Colonic mucosa (tissue), 4 donors: ENCODE measurements at regions not wholly inside any gene's neighbourhood (a gene's known extent, or its start where the extent isn't known, plus 50 kb on each side); places are given as distances from the start of the nearest gene placed in this dataset.

Experiments
- DNase-seq: peaks from one replicate; pipeline ENCODE4 v3.0.0-alpha.2; 2020
- H3K27ac ChIP-seq: fragments of 200-600 bp; one replicate; pipeline ENCODE4 v1.8.0; 2021
- H3K27me3 ChIP-seq: fragments of 200-600 bp; one replicate; pipeline ENCODE4 v1.8.0; 2021
- H3K36me3 ChIP-seq: fragments of 200-600 bp; one replicate; pipeline ENCODE4 v1.8.0; 2021
- H3K4me1 ChIP-seq: fragments of 200-600 bp; one replicate; pipeline ENCODE4 v1.8.0; 2021; ENCODE audit warnings: mild to moderate bottlenecking
- H3K4me3 ChIP-seq: fragments of 200-600 bp; one replicate; pipeline ENCODE4 v1.8.0; 2021
- H3K9ac ChIP-seq, 2 donors: one replicate each; pipeline ENCODE4 v1.7.0; 2013; ENCODE audit warnings: control low read depth in 2 of 2, low read depth in 2 of 2, low read length in 2 of 2
- H3K9me3 ChIP-seq: fragments of 200-600 bp; one replicate; pipeline ENCODE4 v1.8.0; 2021
- intact Hi-C: fragments of 100-400 bp; cut with DNase I; formaldehyde crosslinking; loops from one replicate; pipeline ENCODE4 v1.14.1; 2022
- TF ChIP-seq, protein P1 (sequence below): fragments of 200-600 bp; IDR thresholded peaks from one replicate; pipeline ENCODE4 v1.8.0; 2022; ENCODE audit warnings: antibody characterized with exemption, mild to moderate bottlenecking
- donor health status: healthy.
- donor health status: DM: no; HTN: no; CAD: no.
- donor health status: DM: no; HTN: no; CAD: no.

DNA sequence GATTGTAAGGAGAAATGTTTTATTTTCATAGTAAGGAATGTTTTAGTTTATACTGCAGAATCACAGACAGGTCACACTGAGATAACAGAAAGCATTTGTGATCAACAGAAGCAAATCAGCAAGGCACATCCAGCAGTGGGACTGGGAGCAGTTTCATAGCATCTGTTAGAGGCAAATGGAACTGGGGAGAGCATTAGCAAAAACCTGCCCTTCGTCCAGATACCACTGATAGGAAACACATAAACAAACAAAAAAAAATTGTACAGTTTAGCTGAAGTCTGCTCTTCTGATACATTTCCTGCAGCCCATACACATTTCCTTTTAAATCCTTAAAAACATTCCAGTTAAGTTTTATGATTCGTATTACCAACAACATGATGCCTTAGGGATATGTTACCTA lies 374.3 kb downstream of the PCDH7 start:
- DNase-seq, result no peak
- H3K27me3 ChIP-seq, result no peaks in the 10 kb centered on the region
- H3K9me3 ChIP-seq, result no peaks in the 10 kb centered on the region
- no peak overlapping the region for H3K4me3 ChIP-seq
- H3K36me3 ChIP-seq, result no peaks in the 10 kb centered on the region
- H3K9ac ChIP-seq, result no peak overlapping the region
- TF ChIP-seq, protein P1, sequence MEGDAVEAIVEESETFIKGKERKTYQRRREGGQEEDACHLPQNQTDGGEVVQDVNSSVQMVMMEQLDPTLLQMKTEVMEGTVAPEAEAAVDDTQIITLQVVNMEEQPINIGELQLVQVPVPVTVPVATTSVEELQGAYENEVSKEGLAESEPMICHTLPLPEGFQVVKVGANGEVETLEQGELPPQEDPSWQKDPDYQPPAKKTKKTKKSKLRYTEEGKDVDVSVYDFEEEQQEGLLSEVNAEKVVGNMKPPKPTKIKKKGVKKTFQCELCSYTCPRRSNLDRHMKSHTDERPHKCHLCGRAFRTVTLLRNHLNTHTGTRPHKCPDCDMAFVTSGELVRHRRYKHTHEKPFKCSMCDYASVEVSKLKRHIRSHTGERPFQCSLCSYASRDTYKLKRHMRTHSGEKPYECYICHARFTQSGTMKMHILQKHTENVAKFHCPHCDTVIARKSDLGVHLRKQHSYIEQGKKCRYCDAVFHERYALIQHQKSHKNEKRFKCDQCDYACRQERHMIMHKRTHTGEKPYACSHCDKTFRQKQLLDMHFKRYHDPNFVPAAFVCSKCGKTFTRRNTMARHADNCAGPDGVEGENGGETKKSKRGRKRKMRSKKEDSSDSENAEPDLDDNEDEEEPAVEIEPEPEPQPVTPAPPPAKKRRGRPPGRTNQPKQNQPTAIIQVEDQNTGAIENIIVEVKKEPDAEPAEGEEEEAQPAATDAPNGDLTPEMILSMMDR, result no peak
- no peak overlapping the region for H3K27ac ChIP-seq
- no peaks in the 10 kb centered on the region for H3K4me1 ChIP-seq
- intact Hi-C loops, result no loop called here

DNA sequence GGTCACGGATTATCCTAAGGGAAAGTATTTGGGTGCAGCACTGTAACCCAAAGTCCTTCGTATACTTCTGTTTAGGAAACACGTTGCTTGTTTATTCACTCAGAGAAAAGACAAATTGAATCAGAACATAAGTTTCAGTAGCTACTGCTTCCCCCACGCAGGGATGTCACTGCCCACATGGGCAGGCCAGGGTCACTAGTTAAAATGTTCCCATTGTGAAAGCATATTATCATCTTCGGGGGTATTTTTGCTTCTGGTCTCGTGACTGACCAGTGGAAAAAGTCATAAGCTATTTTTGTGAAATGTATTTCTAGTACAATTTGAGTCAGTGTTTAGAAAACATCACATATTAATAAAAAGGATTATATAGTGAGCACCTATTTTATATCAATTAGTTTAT lies 377.8 kb downstream of the PCDH7 start:
- H3K9me3 ChIP-seq, result no peaks in the 10 kb centered on the region
- H3K27me3 ChIP-seq, result no peaks in the 10 kb centered on the region
- no peaks in the 10 kb centered on the region for H3K4me1 ChIP-seq
- H3K27ac ChIP-seq, result no peak overlapping the region
- TF ChIP-seq, protein P1, result no peak
- no peak overlapping the region for H3K9ac ChIP-seq
- intact Hi-C loops, result no loop called here
- H3K4me3 ChIP-seq, result no peak overlapping the region
- H3K36me3 ChIP-seq, result no peaks in the 10 kb centered on the region
- no peak for DNase-seq

DNA sequence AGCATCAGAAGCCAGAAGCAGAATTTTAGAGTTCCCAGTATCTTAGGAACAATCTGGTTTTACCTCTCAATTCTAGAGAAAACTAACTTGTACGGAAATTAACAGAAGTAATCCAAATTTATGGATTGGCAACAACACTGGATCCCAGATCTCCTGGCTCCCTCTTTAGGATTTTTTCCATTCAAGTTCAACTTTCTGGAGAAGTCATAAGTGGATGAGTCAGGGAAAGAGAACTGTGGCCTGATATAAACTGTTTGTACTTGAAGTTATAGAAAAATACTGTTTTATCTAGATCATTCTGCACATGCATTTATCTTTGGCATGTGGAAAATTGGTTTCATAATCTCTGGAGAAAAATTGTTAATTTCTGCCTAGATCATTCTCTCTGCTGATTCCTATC lies 380.4 kb downstream of the PCDH7 start:
- intact Hi-C loops, result no loop called here
- no peak overlapping the region for H3K4me3 ChIP-seq
- DNase-seq, result no peak
- TF ChIP-seq, protein P1, result no peak
- H3K9me3 ChIP-seq, result no peaks in the 10 kb centered on the region
- H3K27ac ChIP-seq, result no peak overlapping the region
- H3K4me1 ChIP-seq, result no peaks in the 10 kb centered on the region
- no peaks in the 10 kb centered on the region for H3K36me3 ChIP-seq
- H3K27me3 ChIP-seq, result no peaks in the 10 kb centered on the region
- H3K9ac ChIP-seq, result no peak overlapping the region

DNA sequence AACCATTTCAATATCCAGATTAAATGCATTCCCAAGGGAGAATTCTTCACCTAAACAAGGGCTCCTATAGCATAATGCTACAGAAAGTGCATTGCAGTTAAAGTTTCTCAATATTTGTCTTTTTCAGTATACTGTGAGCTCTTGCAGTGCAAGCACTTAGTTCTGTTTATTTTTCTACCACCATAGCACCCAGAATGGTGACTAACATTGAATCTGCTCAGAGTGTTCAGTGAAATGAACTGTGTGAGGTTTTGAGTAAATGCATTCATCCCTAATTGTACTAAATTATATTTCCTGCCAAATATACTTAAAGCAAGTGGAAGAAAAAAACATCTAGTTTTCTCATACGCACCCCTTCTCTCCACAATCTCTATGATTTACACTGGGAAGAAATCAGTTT lies 383.9 kb downstream of the PCDH7 start:
- Histone ChIP-seq H3K36me3 (no peaks in the 10 kb centered on the region), H3K4me3 (no peak overlapping the region), H3K9ac (no peak overlapping the region), H3K4me1 (no peaks in the 10 kb centered on the region), H3K9me3 (no peaks in the 10 kb centered on the region), H3K27ac (no peak overlapping the region), H3K27me3 (no peaks in the 10 kb centered on the region)
- DNase-seq, result no peak
- TF ChIP-seq, protein P1, result no peak
- intact Hi-C loops, result no loop called here

DNA sequence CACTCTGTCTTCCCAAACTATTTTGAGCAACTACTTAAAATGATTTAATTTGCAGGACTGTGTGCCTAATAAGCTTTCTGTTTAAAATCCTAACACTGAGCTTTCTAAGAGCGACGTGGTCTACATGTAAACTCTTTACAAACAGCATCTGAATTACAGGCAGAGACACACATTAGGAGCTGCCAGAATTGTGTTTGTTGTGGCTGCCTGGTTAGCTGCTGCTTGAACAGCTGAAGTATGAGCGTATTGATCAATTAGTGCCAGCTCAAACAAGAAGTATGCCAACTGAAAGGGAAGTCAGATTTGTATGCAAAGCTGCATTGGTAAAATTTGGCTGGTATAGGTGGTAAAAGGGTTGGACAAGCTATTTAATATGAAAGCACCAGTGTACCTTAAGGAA lies 384.4 kb downstream of the PCDH7 start:
- intact Hi-C loops, result no loop called here

More for the DNA sequence above, 384.4 kb downstream of the PCDH7 start:
- no peak overlapping the region for H3K27ac ChIP-seq
- no peak for DNase-seq
- H3K27me3 ChIP-seq, result no peaks in the 10 kb centered on the region
- H3K4me3 ChIP-seq, result no peak overlapping the region
- no peak overlapping the region for H3K9ac ChIP-seq
- H3K9me3 ChIP-seq, result no peaks in the 10 kb centered on the region
- TF ChIP-seq, protein P1, result no peak
- H3K4me1 ChIP-seq, result no peaks in the 10 kb centered on the region
- no peaks in the 10 kb centered on the region for H3K36me3 ChIP-seq
